ENCODE measurements at regions not wholly inside any gene's neighbourhood (a gene's known extent, or its start where the extent isn't known, plus 50 kb on each side); places are given as distances from the start of the nearest gene placed in this dataset.

- Histone ChIP-seq H3K27ac (ENCODE audit: low read depth, low read length) (no peak overlapping the region), H3K9me3 (ENCODE audit: control insufficient read depth in 5 of 5, low read length in 5 of 5) (peaks cover 0 to 8% (median 7%) of the 10 kb centered on the region in 5 donors), H3K27me3 (ENCODE audit: control insufficient read depth in 5 of 5, insufficient read depth in 4 of 5, low read length in 5 of 5) (peaks cover 12 to 31% (median 22%) of the 10 kb centered on the region in 5 donors), H3K4me3 (ENCODE audit: low read depth in 1 of 5, low read length in 5 of 5) (no peak overlapping the region), H3K4me1 (ENCODE audit: control insufficient read depth in 5 of 5, insufficient read depth in 5 of 5, low read length in 5 of 5) (peaks cover 0 to 7% (median 0%) of the 10 kb centered on the region in 5 donors), H3K9ac (ENCODE audit: low read length in 5 of 5) (no peak overlapping the region), H3K36me3 (ENCODE audit: control insufficient read depth in 5 of 5, insufficient read depth in 5 of 5, low read length in 5 of 5) (no peaks in the 10 kb centered on the region)
Observed at GRCh38 chr16:87053016-87053982, 263.9 kb downstream of the C16orf95 start.

- no peak overlapping the region for H3K4me3 ChIP-seq (ENCODE audit: low read depth in 1 of 5, low read length in 5 of 5)
- H3K36me3 ChIP-seq (ENCODE audit: control insufficient read depth in 5 of 5, insufficient read depth in 5 of 5, low read length in 5 of 5) = no peaks in the 10 kb centered on the region
- H3K9me3 ChIP-seq (ENCODE audit: control insufficient read depth in 5 of 5, low read length in 5 of 5) = peaks cover 0 to 8% (median 7%) of the 10 kb centered on the region in 5 donors
- H3K27ac ChIP-seq (ENCODE audit: low read depth, low read length) = no peak overlapping the region
- peaks cover 12 to 29% (median 18%) of the 10 kb centered on the region in 5 donors for H3K27me3 ChIP-seq (ENCODE audit: control insufficient read depth in 5 of 5, insufficient read depth in 4 of 5, low read length in 5 of 5)
- H3K9ac ChIP-seq (ENCODE audit: low read length in 5 of 5) = no peak overlapping the region
- H3K4me1 ChIP-seq (ENCODE audit: control insufficient read depth in 5 of 5, insufficient read depth in 5 of 5, low read length in 5 of 5) = peaks cover 0 to 7% (median 0%) of the 10 kb centered on the region in 5 donors
Observed at GRCh38 chr16:87054154-87054553, 263.0 kb downstream of the C16orf95 start.

DNA sequence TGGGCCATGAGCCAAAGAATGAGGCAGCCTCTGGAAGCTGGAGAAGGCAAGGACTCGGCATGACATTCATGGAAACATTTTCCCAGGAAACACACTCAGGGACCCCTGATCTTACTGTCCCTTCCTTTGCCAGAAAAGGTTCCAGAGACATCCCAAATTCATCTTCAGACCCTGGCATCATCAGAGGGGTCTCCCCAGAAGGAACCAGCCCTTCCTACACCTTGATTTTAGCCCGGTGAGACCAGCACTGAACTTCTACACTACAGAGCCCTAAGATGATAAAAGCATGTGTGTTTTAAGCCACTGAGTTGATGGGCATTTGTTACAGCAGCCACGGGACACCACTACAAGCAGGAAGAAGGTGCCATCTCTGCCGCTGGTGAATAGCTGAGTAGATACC is 262.3 kb downstream of the C16orf95 start:
- H3K36me3 ChIP-seq (ENCODE audit: control insufficient read depth in 5 of 5, insufficient read depth in 5 of 5, low read length in 5 of 5) = no peaks in the 10 kb centered on the region
- no peak overlapping the region for H3K27ac ChIP-seq (ENCODE audit: low read depth, low read length)
- peaks cover 0 to 8% (median 7%) of the 10 kb centered on the region in 5 donors for H3K9me3 ChIP-seq (ENCODE audit: control insufficient read depth in 5 of 5, low read length in 5 of 5)
- H3K27me3 ChIP-seq (ENCODE audit: control insufficient read depth in 5 of 5, insufficient read depth in 4 of 5, low read length in 5 of 5) = peaks cover 12 to 29% (median 18%) of the 10 kb centered on the region in 5 donors
- H3K4me1 ChIP-seq (ENCODE audit: control insufficient read depth in 5 of 5, insufficient read depth in 5 of 5, low read length in 5 of 5) = peaks cover 0 to 7% (median 2%) of the 10 kb centered on the region in 5 donors
- no peak overlapping the region for H3K4me3 ChIP-seq (ENCODE audit: low read depth in 1 of 5, low read length in 5 of 5)
- H3K9ac ChIP-seq (ENCODE audit: low read length in 5 of 5) = no peak overlapping the region

DNA sequence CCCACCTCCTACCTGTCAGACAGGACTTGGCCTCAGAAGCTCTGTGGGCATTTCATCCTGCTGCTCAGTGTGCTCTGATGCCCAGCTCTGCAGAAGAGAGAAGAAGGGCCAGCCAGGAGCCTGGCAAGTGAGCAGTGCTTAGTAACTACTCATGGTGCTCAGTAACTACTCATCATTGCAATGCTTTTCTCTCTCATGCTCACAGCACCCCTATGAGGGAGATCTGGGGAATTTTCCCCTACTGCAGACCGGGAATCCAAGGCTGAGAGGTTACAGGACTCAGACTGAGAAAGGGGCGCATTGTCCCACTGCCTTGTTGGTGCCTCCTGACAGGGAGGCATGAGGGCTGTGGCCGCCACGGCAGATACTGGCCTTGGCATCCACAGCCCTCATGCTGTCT is 261.1 kb downstream of the C16orf95 start:
- no peak overlapping the region for H3K9ac ChIP-seq (ENCODE audit: low read length in 5 of 5)
- no peaks in the 10 kb centered on the region for H3K36me3 ChIP-seq (ENCODE audit: control insufficient read depth in 5 of 5, insufficient read depth in 5 of 5, low read length in 5 of 5)

GRCh38 chr16:87056551-87056950 is 260.6 kb downstream of the C16orf95 start:
- Histone ChIP-seq H3K4me3 (ENCODE audit: low read depth in 1 of 5, low read length in 5 of 5) (no peak overlapping the region), H3K36me3 (ENCODE audit: control insufficient read depth in 5 of 5, insufficient read depth in 5 of 5, low read length in 5 of 5) (no peaks in the 10 kb centered on the region), H3K9me3 (ENCODE audit: control insufficient read depth in 5 of 5, low read length in 5 of 5) (peaks cover 0 to 8% (median 7%) of the 10 kb centered on the region in 5 donors), H3K27me3 (ENCODE audit: control insufficient read depth in 5 of 5, insufficient read depth in 4 of 5, low read length in 5 of 5) (peaks cover 12 to 27% (median 19%) of the 10 kb centered on the region in 5 donors), H3K9ac (ENCODE audit: low read length in 5 of 5) (no peak overlapping the region), H3K4me1 (ENCODE audit: control insufficient read depth in 5 of 5, insufficient read depth in 5 of 5, low read length in 5 of 5) (peaks cover 0 to 10% (median 7%) of the 10 kb centered on the region in 5 donors), H3K27ac (ENCODE audit: low read depth, low read length) (no peak overlapping the region)

More for the DNA sequence above, 261.1 kb downstream of the C16orf95 start:
- Histone ChIP-seq H3K27me3 (ENCODE audit: control insufficient read depth in 5 of 5, insufficient read depth in 4 of 5, low read length in 5 of 5) (peaks cover 12 to 29% (median 20%) of the 10 kb centered on the region in 5 donors), H3K4me1 (ENCODE audit: control insufficient read depth in 5 of 5, insufficient read depth in 5 of 5, low read length in 5 of 5) (peaks cover 0 to 10% (median 7%) of the 10 kb centered on the region in 5 donors), H3K4me3 (ENCODE audit: low read depth in 1 of 5, low read length in 5 of 5) (no peak overlapping the region), H3K27ac (ENCODE audit: low read depth, low read length) (no peak overlapping the region), H3K9me3 (ENCODE audit: control insufficient read depth in 5 of 5, low read length in 5 of 5) (peaks cover 0 to 8% (median 7%) of the 10 kb centered on the region in 5 donors)

DNA sequence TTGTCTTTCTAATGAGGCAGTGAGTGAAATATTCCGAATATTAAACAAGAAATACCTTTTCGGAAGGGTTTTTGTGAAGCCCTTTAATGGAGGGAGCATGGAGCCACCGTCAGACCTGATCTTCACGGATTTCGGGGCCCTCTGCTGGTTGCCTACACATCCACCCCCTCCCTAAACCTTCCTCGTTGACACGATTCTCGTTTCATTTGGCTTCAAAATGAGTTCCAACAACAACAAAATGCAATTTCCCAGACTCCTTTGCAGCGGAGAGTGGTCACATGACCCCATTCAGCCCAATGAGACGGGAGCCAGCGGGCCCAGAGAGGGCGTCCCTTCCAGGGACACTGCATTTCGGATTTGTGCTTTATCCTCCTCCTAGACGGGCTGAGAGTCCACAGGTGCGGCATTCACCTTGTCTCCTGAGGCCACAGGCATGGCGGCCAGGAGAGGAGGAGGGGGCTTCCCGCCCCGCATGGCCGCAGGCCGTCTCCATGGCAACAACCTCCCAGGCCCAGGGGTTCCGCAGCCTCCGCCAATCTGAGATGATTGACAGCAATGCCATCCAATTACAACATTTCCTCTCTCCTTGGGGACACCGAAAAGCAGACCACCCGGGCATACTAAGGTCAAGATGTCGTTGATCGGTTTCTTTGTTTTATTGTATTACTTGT is 259.8 kb downstream of the C16orf95 start:
- Histone ChIP-seq H3K4me1 (ENCODE audit: control insufficient read depth in 5 of 5, insufficient read depth in 5 of 5, low read length in 5 of 5) (peaks cover 0 to 10% (median 7%) of the 10 kb centered on the region in 5 donors), H3K27ac (ENCODE audit: low read depth, low read length) (no peak overlapping the region), H3K9me3 (ENCODE audit: control insufficient read depth in 5 of 5, low read length in 5 of 5) (peaks cover 0 to 8% (median 7%) of the 10 kb centered on the region in 5 donors), H3K9ac (ENCODE audit: low read length in 5 of 5) (no peak overlapping the region), H3K4me3 (ENCODE audit: low read depth in 1 of 5, low read length in 5 of 5) (no peak overlapping the region), H3K36me3 (ENCODE audit: control insufficient read depth in 5 of 5, insufficient read depth in 5 of 5, low read length in 5 of 5) (no peaks in the 10 kb centered on the region), H3K27me3 (ENCODE audit: control insufficient read depth in 5 of 5, insufficient read depth in 4 of 5, low read length in 5 of 5) (peaks cover 9 to 21% (median 19%) of the 10 kb centered on the region in 5 donors)

- no peak overlapping the region for H3K9ac ChIP-seq (ENCODE audit: low read length in 5 of 5)
- H3K4me3 ChIP-seq (ENCODE audit: low read depth in 1 of 5, low read length in 5 of 5) = no peak overlapping the region
- peaks cover 9 to 21% (median 18%) of the 10 kb centered on the region in 5 donors for H3K27me3 ChIP-seq (ENCODE audit: control insufficient read depth in 5 of 5, insufficient read depth in 4 of 5, low read length in 5 of 5)
- H3K27ac ChIP-seq (ENCODE audit: low read depth, low read length) = no peak overlapping the region
- H3K9me3 ChIP-seq (ENCODE audit: control insufficient read depth in 5 of 5, low read length in 5 of 5) = peaks cover 0 to 8% (median 7%) of the 10 kb centered on the region in 5 donors
- peaks cover 0 to 12% (median 6%) of the 10 kb centered on the region in 5 donors for H3K4me1 ChIP-seq (ENCODE audit: control insufficient read depth in 5 of 5, insufficient read depth in 5 of 5, low read length in 5 of 5)
- H3K36me3 ChIP-seq (ENCODE audit: control insufficient read depth in 5 of 5, insufficient read depth in 5 of 5, low read length in 5 of 5) = no peaks in the 10 kb centered on the region
Observed at GRCh38 chr16:87057951-87058560, 259.1 kb downstream of the C16orf95 start.

DNA sequence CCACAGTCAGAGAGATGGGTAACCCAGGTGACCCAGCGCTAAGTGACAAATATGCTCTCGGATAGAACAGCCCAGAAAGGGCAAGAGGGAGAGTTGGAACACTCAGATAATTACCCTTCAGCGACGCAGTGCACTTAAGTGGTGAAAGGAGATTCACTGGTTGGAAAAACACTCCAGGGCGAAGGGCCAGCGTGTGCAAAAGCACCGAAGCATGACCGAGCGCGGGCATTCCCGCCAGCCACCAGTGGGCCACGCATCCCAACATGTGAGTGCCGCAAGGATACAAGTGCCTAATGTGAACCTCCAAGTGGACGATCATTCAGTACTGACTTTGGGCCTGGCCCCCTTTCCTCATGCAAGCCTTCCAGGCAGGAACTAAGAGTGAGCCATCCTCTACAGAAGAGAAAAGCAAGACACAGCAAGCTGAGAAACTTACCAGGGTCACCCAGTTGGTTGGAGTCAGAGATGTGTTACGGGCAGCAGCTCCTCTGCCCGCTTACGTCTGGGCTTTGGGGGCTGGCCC is 258.4 kb downstream of the C16orf95 start:
- Histone ChIP-seq H3K27me3 (ENCODE audit: control insufficient read depth in 5 of 5, insufficient read depth in 4 of 5, low read length in 5 of 5) (peaks cover 7 to 18% (median 13%) of the 10 kb centered on the region in 5 donors), H3K9ac (ENCODE audit: low read length in 5 of 5) (no peak overlapping the region), H3K36me3 (ENCODE audit: control insufficient read depth in 5 of 5, insufficient read depth in 5 of 5, low read length in 5 of 5) (no peaks in the 10 kb centered on the region), H3K9me3 (ENCODE audit: control insufficient read depth in 5 of 5, low read length in 5 of 5) (peaks cover 0 to 7% (median 7%) of the 10 kb centered on the region in 5 donors), H3K27ac (ENCODE audit: low read depth, low read length) (no peak overlapping the region), H3K4me3 (ENCODE audit: low read depth in 1 of 5, low read length in 5 of 5) (no peak overlapping the region), H3K4me1 (ENCODE audit: control insufficient read depth in 5 of 5, insufficient read depth in 5 of 5, low read length in 5 of 5) (peaks cover 0 to 10% (median 0%) of the 10 kb centered on the region in 5 donors)
